ENCODE measurements at regions not wholly inside any gene's neighbourhood (a gene's known extent, or its start where the extent isn't known, plus 50 kb on each side); places are given as distances from the start of the nearest gene placed in this dataset.

DNA sequence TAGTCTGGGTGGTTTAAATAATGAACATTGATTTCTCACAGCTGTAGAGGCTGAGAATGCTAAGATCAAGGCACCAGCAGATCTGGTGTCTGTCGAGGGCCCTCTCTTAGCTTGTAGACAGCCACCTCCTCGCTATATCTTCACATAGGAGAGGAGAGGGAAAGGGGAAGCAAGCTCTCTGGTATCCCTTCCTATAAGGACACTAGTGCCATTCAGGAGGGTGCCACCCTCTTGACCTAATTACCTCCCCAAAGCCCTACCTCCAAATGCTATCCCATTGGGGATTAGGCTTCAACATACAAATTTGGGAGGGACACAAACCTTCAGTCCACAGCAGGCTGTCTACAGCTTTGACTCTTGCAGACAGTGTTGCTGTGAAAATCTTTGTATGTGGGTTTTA, 76.7 kb downstream of the BOLA3 start:
- peaks cover 5% of the 10 kb centered on the region for H3K4me1 ChIP-seq (ENCODE audit: control insufficient read depth, insufficient read depth, low read length)
- no peaks in the 10 kb centered on the region for H3K27me3 ChIP-seq (ENCODE audit: control insufficient read depth, insufficient read depth, low read length)
- H3K27ac ChIP-seq (ENCODE audit: low read depth, low read length), result no peak overlapping the region
- H3K9ac ChIP-seq (ENCODE audit: low read length), result no peak overlapping the region
- no peaks in the 10 kb centered on the region for H3K36me3 ChIP-seq (ENCODE audit: control insufficient read depth, insufficient read depth, low read length)
- no peak overlapping the region for H3K4me3 ChIP-seq (ENCODE audit: low read length)

DNA sequence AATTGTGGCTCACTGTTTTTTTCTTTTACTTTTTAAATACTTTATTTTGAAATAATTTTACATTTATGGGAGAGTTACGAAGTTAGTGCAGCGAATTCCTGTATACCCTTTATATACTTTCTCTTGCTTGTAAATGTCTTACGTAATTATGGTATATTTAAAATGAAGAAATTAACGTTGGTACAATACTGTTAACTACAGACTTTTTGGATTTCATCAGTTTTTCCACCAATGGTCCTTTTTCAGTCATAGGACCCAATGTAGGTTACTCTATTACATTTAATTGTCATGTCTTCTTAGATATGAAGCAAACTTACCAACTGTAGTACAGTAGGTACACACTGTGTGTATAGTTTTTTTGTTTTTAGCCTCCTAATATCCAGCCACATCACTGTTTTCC, 76.3 kb downstream of the BOLA3 start:
- H3K4me3 ChIP-seq (ENCODE audit: low read length), result no peak overlapping the region
- no peak overlapping the region for H3K9ac ChIP-seq (ENCODE audit: low read length)
- H3K27me3 ChIP-seq (ENCODE audit: control insufficient read depth, insufficient read depth, low read length), result no peaks in the 10 kb centered on the region
- no peak overlapping the region for H3K27ac ChIP-seq (ENCODE audit: low read depth, low read length)
- H3K4me1 ChIP-seq (ENCODE audit: control insufficient read depth, insufficient read depth, low read length), result peaks cover 5% of the 10 kb centered on the region
- H3K36me3 ChIP-seq (ENCODE audit: control insufficient read depth, insufficient read depth, low read length), result no peaks in the 10 kb centered on the region

DNA sequence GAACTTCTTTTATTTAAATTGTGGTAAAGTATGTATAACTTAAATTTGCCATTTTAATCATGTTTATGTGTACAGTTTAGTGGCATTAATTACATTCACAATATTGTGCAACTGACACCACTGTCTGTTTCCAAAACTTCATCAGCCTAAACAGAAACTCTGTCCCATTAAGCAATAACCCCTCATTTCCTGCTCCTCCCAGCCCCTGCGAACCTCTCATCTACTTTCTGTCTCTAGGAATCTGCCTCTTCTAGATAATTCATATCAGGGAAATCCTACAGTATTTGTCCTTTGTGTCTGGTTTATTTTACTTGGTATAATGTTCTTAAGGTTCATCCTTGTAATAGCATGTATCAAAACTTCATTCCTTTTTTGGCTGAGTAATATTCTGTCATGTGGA, 75.1 kb downstream of the BOLA3 start:
- no peaks in the 10 kb centered on the region for H3K36me3 ChIP-seq (ENCODE audit: control insufficient read depth, insufficient read depth, low read length)
- H3K27ac ChIP-seq (ENCODE audit: low read depth, low read length), result no peak overlapping the region
- H3K4me1 ChIP-seq (ENCODE audit: control insufficient read depth, insufficient read depth, low read length), result no peaks in the 10 kb centered on the region
- no peak overlapping the region for H3K4me3 ChIP-seq (ENCODE audit: low read length)
- H3K9ac ChIP-seq (ENCODE audit: low read length), result no peak overlapping the region
- no peaks in the 10 kb centered on the region for H3K27me3 ChIP-seq (ENCODE audit: control insufficient read depth, insufficient read depth, low read length)

DNA sequence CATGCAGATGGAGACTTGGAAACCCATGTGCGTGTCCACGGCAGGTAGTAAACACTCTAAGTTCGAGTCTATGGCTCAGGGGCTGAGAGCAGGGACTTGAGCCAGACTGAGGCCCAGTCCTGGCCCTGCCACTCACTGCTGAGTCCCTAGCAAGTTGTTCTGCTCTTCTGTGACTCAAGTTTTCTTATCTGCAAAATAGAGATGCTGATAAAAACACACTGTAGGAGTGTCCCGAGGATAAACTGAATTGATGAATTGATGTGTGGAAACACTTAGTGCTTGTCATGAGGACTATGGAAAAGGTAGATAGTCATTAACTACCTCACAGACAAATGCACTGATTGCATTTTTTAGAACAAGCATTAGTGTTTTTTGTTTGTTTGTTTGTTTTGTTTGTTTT, 73.2 kb downstream of the BOLA3 start:
- Histone ChIP-seq H3K4me1 (ENCODE audit: control insufficient read depth, insufficient read depth, low read length) (no peaks in the 10 kb centered on the region), H3K4me3 (ENCODE audit: low read length) (no peak overlapping the region), H3K27ac (ENCODE audit: low read depth, low read length) (no peak overlapping the region), H3K9ac (ENCODE audit: low read length) (no peak overlapping the region), H3K27me3 (ENCODE audit: control insufficient read depth, insufficient read depth, low read length) (no peaks in the 10 kb centered on the region), H3K36me3 (ENCODE audit: control insufficient read depth, insufficient read depth, low read length) (no peaks in the 10 kb centered on the region)

DNA sequence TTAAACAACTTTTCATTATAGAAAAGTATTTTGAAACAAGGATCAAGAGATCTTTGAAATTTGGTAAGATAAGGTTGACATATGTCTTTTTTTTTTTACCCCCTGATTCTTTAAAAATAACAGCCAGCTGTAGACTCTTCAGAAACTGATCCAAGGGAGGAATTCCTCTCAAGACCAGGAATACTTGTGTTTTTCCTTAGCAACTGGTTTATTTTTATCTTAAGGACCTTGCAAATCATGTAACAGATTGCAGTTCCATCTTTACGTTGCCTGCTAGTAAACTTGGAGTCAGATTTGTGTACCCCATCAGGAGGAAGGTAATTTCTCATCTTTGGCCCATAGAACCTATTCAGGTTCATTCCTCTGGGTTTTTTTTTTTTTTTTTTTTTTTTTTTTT, 71.6 kb downstream of the BOLA3 start:
- Histone ChIP-seq H3K9ac (ENCODE audit: low read length) (no peak overlapping the region), H3K36me3 (ENCODE audit: control insufficient read depth, insufficient read depth, low read length) (no peaks in the 10 kb centered on the region), H3K27ac (ENCODE audit: low read depth, low read length) (no peak overlapping the region), H3K4me1 (ENCODE audit: control insufficient read depth, insufficient read depth, low read length) (no peaks in the 10 kb centered on the region), H3K4me3 (ENCODE audit: low read length) (no peak overlapping the region), H3K27me3 (ENCODE audit: control insufficient read depth, insufficient read depth, low read length) (no peaks in the 10 kb centered on the region)

DNA sequence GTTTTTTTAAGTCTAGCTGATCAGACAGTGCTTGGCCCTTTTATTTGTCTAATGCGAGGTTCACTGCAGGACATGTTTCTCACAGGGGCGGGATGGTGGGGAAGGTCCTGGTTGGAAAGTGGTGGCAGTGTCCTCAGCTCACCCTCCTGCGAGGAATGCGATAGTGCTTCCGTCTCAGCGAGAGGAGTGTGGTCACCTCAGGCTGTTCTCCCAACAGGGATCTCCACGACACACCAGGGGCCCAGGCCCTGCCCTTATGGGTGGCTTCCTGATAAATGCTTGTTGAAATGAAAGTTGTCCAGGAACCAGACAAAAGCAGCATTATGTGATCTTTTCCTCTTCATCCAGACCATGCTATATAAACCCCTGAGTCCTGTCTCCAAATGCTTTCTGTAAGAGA, 70.1 kb downstream of the BOLA3 start:
- Histone ChIP-seq H3K27me3 (ENCODE audit: control insufficient read depth, insufficient read depth, low read length) (no peaks in the 10 kb centered on the region), H3K9ac (ENCODE audit: low read length) (no peak overlapping the region), H3K4me3 (ENCODE audit: low read length) (no peak overlapping the region), H3K36me3 (ENCODE audit: control insufficient read depth, insufficient read depth, low read length) (no peaks in the 10 kb centered on the region), H3K4me1 (ENCODE audit: control insufficient read depth, insufficient read depth, low read length) (no peaks in the 10 kb centered on the region), H3K27ac (ENCODE audit: low read depth, low read length) (no peak overlapping the region)

DNA sequence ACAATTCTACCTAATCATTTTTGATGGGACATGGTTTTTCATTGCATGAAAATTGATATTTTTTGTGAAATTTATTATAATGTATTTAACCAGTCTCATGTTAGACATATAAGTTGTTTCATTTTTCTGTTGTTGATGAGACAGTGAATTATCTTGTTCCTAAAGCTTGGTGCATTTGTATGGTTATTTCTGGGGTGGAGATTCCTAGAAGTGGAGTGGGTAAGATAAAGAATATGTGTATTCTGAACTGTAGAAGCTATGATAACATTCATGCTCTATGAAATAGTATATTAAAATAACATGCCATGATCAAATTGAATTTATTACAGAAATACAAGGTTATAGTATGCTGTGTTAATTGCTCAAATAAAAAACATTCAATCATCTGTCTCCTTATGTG, 69.2 kb downstream of the BOLA3 start:
- Histone ChIP-seq H3K36me3 (ENCODE audit: control insufficient read depth, insufficient read depth, low read length) (no peaks in the 10 kb centered on the region), H3K27ac (ENCODE audit: low read depth, low read length) (no peak overlapping the region), H3K27me3 (ENCODE audit: control insufficient read depth, insufficient read depth, low read length) (no peaks in the 10 kb centered on the region), H3K9ac (ENCODE audit: low read length) (no peak overlapping the region), H3K4me3 (ENCODE audit: low read length) (no peak overlapping the region), H3K4me1 (ENCODE audit: control insufficient read depth, insufficient read depth, low read length) (no peaks in the 10 kb centered on the region)

DNA sequence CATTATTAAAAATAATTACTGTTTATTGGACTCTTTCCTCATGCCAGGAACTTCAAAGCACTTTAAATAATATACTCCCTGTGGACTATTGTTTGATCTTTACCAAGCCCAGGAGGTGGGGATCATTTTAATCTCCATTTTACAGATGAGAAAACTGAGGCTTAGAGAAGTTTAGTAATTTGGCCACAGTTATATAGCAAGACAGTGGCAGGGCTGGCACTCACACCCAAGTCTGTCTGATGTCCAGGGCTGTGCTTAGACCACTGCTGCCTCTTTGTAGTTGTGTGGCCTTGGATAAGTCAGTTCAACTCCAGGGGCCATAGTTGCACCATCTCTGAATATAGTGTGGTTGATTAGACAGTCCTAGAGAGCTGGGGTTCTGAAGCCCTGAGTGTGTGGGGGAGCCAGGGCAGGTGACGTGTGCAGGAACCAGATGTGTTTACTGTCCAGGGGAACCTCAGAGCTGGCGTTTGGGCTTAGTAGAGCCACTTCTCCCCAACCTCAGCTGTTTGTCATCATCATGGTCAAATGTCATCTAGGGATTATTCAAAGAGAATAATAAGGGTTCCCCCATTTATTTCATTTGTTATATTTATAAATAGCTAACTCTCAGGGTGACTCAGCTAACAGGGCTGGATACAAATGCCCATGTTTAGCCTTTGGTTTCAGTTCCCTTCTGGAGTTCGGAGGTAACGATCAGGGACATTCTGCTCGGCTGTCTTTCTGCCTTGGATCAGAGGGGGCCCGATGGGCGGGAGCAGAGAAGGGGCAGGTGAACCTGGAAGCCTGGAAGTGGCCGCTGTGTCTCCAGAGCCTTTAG, 68.0 kb downstream of the BOLA3 start:
- no peak overlapping the region for H3K9ac ChIP-seq (ENCODE audit: low read length)
- no peaks in the 10 kb centered on the region for H3K27me3 ChIP-seq (ENCODE audit: control insufficient read depth, insufficient read depth, low read length)
- peak overlapping the region; percentile 22 for H3K27ac ChIP-seq (ENCODE audit: low read depth, low read length)
- peaks cover 4% of the 10 kb centered on the region for H3K36me3 ChIP-seq (ENCODE audit: control insufficient read depth, insufficient read depth, low read length)
- H3K4me1 ChIP-seq (ENCODE audit: control insufficient read depth, insufficient read depth, low read length), result no peaks in the 10 kb centered on the region
- H3K4me3 ChIP-seq (ENCODE audit: low read length), result peak overlapping the region; percentile 33

DNA sequence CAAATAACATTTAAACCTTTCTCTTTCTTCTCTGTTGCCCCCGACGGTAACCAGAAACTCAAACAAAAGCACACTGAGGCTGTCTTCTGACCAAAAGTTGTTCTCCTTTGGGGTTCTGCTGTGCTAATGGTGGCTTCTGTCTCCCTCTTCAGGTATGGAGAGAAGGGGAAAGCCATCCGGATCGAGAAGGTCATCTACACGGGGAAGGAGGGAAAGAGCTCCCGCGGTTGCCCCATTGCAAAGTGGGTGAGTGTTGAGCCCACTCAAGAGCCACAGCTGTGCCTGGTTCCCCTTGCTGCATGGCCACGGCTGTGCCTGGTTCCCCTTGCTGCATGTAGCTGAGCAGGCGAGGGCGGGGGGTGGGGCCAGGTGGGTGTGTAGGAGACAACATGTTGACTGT, 67.4 kb downstream of the BOLA3 start:
- Histone ChIP-seq H3K4me1 (ENCODE audit: control insufficient read depth, insufficient read depth, low read length) (no peaks in the 10 kb centered on the region), H3K4me3 (ENCODE audit: low read length) (peak overlapping the region; percentile 33), H3K9ac (ENCODE audit: low read length) (no peak overlapping the region), H3K27ac (ENCODE audit: low read depth, low read length) (peak overlapping the region; percentile 22), H3K27me3 (ENCODE audit: control insufficient read depth, insufficient read depth, low read length) (no peaks in the 10 kb centered on the region), H3K36me3 (ENCODE audit: control insufficient read depth, insufficient read depth, low read length) (peaks cover 5% of the 10 kb centered on the region)

DNA sequence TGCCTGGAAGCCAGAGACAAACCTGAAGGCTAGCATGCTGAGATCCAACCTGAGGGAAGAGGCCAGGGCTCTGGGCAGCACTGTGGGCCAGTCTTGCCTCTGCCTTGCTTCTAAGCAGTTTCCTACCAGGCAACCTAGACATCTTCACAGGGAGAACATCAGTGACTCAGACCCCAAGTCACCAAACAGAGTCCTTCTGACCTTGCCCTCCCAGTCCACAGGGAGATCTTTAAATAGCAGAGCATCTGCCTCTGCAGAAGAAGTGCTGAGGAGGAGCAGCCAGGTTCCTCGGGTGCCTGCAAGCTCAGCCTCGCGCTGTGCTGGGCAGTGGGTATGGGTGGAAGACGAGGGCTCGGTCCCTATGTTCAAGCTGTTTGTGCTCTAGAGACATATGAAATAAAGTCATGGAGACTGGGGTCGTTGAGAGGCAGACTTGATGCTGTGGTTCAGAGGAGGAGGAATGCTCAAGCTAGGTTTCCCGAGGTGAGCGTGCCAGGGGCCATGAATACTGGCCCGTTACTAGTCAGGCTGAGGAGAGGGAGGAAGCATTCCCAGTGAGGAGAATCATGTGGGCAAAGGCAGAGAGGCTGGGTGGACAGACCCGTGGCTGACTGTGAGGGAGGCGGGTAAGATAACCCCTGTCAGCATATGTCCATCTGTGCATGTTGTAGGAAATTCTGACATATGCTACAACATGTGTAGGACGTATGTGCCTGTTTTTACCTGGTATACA, 66.5 kb downstream of the BOLA3 start:
- Histone ChIP-seq H3K27me3 (ENCODE audit: control insufficient read depth, insufficient read depth, low read length) (no peaks in the 10 kb centered on the region), H3K4me3 (ENCODE audit: low read length) (no peak overlapping the region), H3K27ac (ENCODE audit: low read depth, low read length) (no peak overlapping the region), H3K4me1 (ENCODE audit: control insufficient read depth, insufficient read depth, low read length) (no peaks in the 10 kb centered on the region), H3K9ac (ENCODE audit: low read length) (no peak overlapping the region), H3K36me3 (ENCODE audit: control insufficient read depth, insufficient read depth, low read length) (peaks cover 6% of the 10 kb centered on the region)

DNA sequence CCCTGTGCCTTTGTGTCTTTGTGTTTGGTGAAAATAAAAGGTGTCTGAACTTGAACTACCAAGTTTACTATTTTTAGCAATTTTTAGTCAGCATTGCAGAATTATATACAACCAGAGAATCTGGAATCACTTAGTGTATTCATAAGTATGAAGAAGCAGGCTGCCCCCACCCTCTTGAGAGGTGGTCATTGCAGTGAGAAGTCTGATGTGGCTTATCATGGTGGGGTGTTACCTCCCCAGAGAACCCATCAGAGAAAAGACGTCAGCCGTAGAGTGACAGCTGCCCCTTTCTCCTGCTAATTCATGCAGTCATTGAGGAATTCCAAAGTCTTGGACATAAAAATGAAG, 66.0 kb downstream of the BOLA3 start:
- no peak overlapping the region for H3K4me3 ChIP-seq (ENCODE audit: low read length)
- H3K36me3 ChIP-seq (ENCODE audit: control insufficient read depth, insufficient read depth, low read length), result peaks cover 6% of the 10 kb centered on the region
- no peak overlapping the region for H3K27ac ChIP-seq (ENCODE audit: low read depth, low read length)
- H3K4me1 ChIP-seq (ENCODE audit: control insufficient read depth, insufficient read depth, low read length), result no peaks in the 10 kb centered on the region
- no peak overlapping the region for H3K9ac ChIP-seq (ENCODE audit: low read length)
- H3K27me3 ChIP-seq (ENCODE audit: control insufficient read depth, insufficient read depth, low read length), result no peaks in the 10 kb centered on the region

DNA sequence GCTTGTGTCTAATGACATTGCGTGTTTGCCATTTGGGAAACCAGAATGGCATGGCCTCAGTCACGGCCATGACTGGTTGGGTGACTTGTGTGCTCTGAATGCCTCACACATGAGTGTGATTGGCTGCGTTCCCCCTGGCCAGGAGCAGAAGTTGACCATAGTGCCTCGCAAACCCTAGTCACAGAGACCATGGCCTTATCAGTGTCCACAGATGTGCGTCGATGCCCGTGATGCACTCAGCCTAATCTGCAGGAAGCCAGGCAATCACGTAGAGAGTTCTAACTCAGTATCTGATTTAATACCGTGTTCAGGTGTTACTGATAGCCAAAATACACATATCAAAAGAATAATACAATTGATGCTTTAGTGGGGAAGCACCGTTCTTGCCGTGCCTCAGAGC, 64.0 kb downstream of the BOLA3 start:
- Histone ChIP-seq H3K4me1 (ENCODE audit: control insufficient read depth, insufficient read depth, low read length) (no peaks in the 10 kb centered on the region), H3K36me3 (ENCODE audit: control insufficient read depth, insufficient read depth, low read length) (peaks cover 10% of the 10 kb centered on the region), H3K27ac (ENCODE audit: low read depth, low read length) (no peak overlapping the region), H3K27me3 (ENCODE audit: control insufficient read depth, insufficient read depth, low read length) (no peaks in the 10 kb centered on the region), H3K4me3 (ENCODE audit: low read length) (no peak overlapping the region), H3K9ac (ENCODE audit: low read length) (no peak overlapping the region)
